Osteoblast (primary cell): ENCODE measurements at regions not wholly inside any gene's neighbourhood (a gene's known extent, or its start where the extent isn't known, plus 50 kb on each side); places are given as distances from the start of the nearest gene placed in this dataset.

ENCODE experiments used
- DNase-seq: peaks from one replicate; pipeline ENCODE4 v3.0.0; 2011; ENCODE audit warnings: low spot score, mixed read lengths; ENCODE audit not compliant: insufficient read length; ENCODE audit errors: missing footprints
- H2AFZ ChIP-seq: 2 replicates; pipeline ENCODE4 v1.6.0; 2011; ENCODE audit warnings: mild to moderate bottlenecking, low read length
- H3K27ac ChIP-seq: 2 replicates; pipeline ENCODE4 v1.5.1; 2011; ENCODE audit warnings: mild to moderate bottlenecking, low read depth, low read length, moderate library complexity
- H3K27me3 ChIP-seq: 2 replicates; pipeline ENCODE4 v1.6.0; 2012; ENCODE audit warnings: mild to moderate bottlenecking, control low read depth, inconsistent platforms, low read length, moderate library complexity; ENCODE audit not compliant: insufficient read depth
- H3K36me3 ChIP-seq: 2 replicates; pipeline ENCODE4 v1.5.1; 2011; ENCODE audit warnings: mild to moderate bottlenecking, low read length, control low read depth, moderate library complexity; ENCODE audit not compliant: insufficient read depth
- H3K4me1 ChIP-seq: 2 replicates; pipeline ENCODE4 v1.5.1; 2011; ENCODE audit warnings: mild to moderate bottlenecking, low read length, control low read depth, moderate library complexity; ENCODE audit not compliant: insufficient read depth
- H3K4me2 ChIP-seq: 2 replicates; pipeline ENCODE4 v1.6.0; 2011; ENCODE audit warnings: mild to moderate bottlenecking, low read length; ENCODE audit not compliant: insufficient read depth
- H3K4me3 ChIP-seq: fragments of 200-600 bp; sonication (generic); 3 replicates; pipeline ENCODE4 v1.5.1; 2012; ENCODE audit warnings: mild to moderate bottlenecking, low read length, inconsistent platforms; ENCODE audit not compliant: insufficient read depth
- H3K79me2 ChIP-seq: 2 replicates; pipeline ENCODE4 v1.6.0; 2012; ENCODE audit warnings: mild to moderate bottlenecking, low read length, control low read depth, inconsistent platforms; ENCODE audit not compliant: insufficient read depth
- H3K9me3 ChIP-seq: 2 replicates; pipeline ENCODE4 v1.5.1; 2011; ENCODE audit warnings: low read depth, low read length, control low read depth
- H4K20me1 ChIP-seq: 2 replicates; pipeline ENCODE4 v1.6.0; 2012; ENCODE audit warnings: mild to moderate bottlenecking, low read length, control low read depth; ENCODE audit not compliant: insufficient read depth
- TF ChIP-seq, protein P1 (sequence below): IDR thresholded peaks from 2 replicates; pipeline ENCODE4 v1.5.1; 2011; ENCODE audit warnings: mild to moderate bottlenecking, low read depth, low read length, moderate library complexity; ENCODE audit errors: extremely low read depth

DNA sequence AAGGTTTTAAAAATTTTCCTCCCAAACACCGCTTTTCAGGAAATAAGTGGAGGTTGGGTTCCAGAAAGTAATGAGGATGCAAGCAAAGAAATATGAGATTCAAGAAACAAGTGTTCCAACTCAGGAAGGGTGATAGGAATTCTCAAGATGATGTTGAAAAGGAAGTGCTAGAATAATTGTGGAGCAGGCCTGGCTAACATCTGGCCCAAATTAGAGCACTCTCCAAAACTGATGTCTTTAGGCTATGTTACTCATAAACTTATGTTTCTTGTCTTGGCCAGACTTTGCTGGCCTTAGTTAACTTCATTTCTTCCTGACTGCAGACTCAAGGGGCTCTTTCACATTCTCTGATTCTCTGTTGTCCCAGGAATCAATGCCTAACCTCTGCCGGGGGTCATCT is 116.3 kb downstream of the TMTC3 start:
- Histone ChIP-seq H3K27ac (no peak overlapping the region), H3K4me1 (no peaks in the 10 kb centered on the region), H3K4me3 (no peak overlapping the region), H4K20me1 (no peaks in the 10 kb centered on the region), H3K79me2 (no peaks in the 10 kb centered on the region), H3K9me3 (no peaks in the 10 kb centered on the region), H3K27me3 (no peaks in the 10 kb centered on the region), H3K36me3 (no peaks in the 10 kb centered on the region), H3K4me2 (no peak overlapping the region), H2AFZ (no peak overlapping the region)
- TF ChIP-seq, protein P1, sequence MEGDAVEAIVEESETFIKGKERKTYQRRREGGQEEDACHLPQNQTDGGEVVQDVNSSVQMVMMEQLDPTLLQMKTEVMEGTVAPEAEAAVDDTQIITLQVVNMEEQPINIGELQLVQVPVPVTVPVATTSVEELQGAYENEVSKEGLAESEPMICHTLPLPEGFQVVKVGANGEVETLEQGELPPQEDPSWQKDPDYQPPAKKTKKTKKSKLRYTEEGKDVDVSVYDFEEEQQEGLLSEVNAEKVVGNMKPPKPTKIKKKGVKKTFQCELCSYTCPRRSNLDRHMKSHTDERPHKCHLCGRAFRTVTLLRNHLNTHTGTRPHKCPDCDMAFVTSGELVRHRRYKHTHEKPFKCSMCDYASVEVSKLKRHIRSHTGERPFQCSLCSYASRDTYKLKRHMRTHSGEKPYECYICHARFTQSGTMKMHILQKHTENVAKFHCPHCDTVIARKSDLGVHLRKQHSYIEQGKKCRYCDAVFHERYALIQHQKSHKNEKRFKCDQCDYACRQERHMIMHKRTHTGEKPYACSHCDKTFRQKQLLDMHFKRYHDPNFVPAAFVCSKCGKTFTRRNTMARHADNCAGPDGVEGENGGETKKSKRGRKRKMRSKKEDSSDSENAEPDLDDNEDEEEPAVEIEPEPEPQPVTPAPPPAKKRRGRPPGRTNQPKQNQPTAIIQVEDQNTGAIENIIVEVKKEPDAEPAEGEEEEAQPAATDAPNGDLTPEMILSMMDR: no peak
- DNase-seq: no peak

DNA sequence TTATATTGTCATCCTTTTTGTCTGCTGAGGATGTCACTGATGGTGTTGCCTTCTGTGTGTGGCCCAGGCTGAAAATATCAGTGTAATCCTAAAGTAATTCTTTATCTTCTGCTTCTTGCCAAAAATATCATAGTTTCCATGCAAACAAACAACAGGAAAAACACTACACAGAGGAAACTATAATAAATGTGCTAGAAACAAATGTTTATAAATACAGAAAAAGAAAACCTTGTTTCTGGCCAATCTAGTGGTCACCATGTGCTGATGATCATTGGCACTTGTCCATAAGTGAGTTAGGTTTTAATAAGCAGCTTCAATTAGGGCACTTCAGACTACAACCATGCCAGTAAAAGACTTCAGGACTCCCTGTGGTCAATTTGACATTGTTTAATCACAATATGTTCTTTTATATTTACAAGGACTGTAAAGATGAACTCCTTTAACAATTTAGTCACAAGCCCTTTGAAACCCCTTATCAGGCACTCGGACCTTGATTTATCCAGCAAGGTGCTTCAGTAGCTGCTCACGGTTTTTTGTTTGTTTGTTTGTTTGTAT is 124.8 kb downstream of the TMTC3 start:
- Histone ChIP-seq H3K27me3 (no peaks in the 10 kb centered on the region), H3K4me1 (no peaks in the 10 kb centered on the region), H3K9me3 (no peaks in the 10 kb centered on the region), H3K79me2 (no peaks in the 10 kb centered on the region), H3K4me3 (no peak overlapping the region), H3K27ac (no peak overlapping the region), H3K4me2 (no peak overlapping the region), H3K36me3 (no peaks in the 10 kb centered on the region), H4K20me1 (no peaks in the 10 kb centered on the region), H2AFZ (no peak overlapping the region)
- peak; percentile 1 for DNase-seq
- TF ChIP-seq, protein P1: no peak

DNA sequence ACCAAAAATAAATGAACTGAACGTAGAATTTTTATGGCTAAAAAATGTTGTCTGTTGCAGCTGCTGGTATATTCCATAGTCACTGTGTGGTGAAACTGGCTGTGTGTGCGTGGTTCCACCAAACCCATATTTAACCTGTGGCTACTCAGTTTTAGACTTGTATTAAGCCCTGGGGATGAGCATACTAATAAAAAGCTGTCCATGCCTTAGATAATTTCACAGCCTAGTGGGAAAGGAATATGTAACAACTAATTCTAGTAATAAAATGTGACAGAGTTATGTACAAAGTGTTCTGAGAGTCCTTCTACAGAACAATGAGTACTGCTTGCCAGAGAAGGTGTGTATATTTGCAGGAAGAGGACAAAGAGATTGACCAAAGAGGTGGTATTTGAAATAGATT is 125.5 kb downstream of the TMTC3 start:
- no peaks in the 10 kb centered on the region for H3K9me3 ChIP-seq
- H3K4me3 ChIP-seq: no peak overlapping the region
- H3K4me2 ChIP-seq: no peak overlapping the region
- H3K79me2 ChIP-seq: no peaks in the 10 kb centered on the region
- H2AFZ ChIP-seq: no peak overlapping the region
- H3K27ac ChIP-seq: no peak overlapping the region
- H3K27me3 ChIP-seq: no peaks in the 10 kb centered on the region
- H3K4me1 ChIP-seq: no peaks in the 10 kb centered on the region
- TF ChIP-seq, protein P1: no peak
- DNase-seq: no peak
- H4K20me1 ChIP-seq: no peaks in the 10 kb centered on the region
- no peaks in the 10 kb centered on the region for H3K36me3 ChIP-seq

DNA sequence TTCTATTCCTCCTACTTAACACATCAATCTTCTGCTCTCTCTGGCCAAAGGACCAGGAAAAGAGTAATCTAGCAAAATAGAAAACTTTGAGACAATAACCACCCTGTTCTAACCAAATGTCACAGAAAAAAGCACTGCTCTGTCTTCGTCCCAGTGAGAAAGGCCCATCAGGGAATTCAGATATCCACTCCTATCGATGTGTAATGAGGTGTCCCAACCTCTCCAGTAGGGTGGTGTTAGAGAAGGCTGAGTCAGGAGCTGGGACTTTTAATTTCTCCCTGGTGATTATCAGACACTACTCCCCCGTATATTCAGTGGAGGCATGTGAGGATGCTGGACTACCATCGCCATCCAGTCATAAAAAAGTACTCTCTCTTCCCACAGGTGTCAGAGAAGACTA is 130.3 kb downstream of the TMTC3 start:
- Histone ChIP-seq H4K20me1 (no peaks in the 10 kb centered on the region), H3K4me2 (no peak overlapping the region), H3K27me3 (no peaks in the 10 kb centered on the region), H3K27ac (no peak overlapping the region), H3K4me3 (no peak overlapping the region), H3K9me3 (no peaks in the 10 kb centered on the region), H3K79me2 (no peaks in the 10 kb centered on the region), H3K36me3 (no peaks in the 10 kb centered on the region), H2AFZ (peak overlapping the region; percentile 6), H3K4me1 (no peaks in the 10 kb centered on the region)
- DNase-seq: no peak
- TF ChIP-seq, protein P1: no peak
